ENCODE measurements at regions not wholly inside any gene's neighbourhood (a gene's known extent, or its start where the extent isn't known, plus 50 kb on each side); places are given as distances from the start of the nearest gene placed in this dataset.

DNA sequence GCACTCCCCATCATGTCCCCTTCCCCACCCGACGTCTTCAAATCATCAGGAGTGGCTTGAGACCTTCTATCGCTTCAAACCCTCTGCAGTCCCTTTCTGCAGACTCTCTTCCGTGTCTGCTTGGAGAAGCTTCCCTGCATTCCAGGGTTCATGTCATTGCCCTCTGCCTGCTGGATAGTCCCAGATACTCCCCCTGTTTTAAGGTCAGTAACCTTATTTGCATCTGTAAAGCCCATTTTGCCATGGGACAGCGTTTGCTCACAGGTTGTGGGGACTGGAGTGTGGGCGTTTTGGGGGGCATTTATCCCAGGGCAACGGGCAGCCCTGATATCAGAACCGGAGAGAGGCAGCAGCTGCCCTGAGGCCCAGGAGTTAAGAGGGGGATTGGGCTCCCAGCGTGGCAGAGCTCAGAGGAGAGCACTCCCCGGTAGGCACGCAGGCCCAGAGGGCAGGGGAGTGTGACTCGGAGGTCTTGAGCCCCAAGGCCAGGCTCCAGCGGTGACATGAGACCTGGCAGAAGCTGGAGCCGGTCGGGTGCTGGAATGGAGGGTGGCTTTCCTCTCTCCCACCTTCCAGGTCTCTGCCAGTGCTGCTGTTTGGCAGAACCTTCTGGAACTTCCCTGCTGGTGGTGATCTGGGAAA lies 73.8 kb downstream of the RTP5 start:
- Histone ChIP-seq H3K9ac (ENCODE audit: extremely low read depth, low read length, poor library complexity, severe bottlenecking) (no peak overlapping the region), H3K4me1 (ENCODE audit: control insufficient read depth, insufficient read depth, low read length) (no peaks in the 10 kb centered on the region), H3K27ac (ENCODE audit: low read depth, low read length) (no peak overlapping the region), H3K36me3 (ENCODE audit: control insufficient read depth, insufficient read depth, low read length) (no peaks in the 10 kb centered on the region), H3K27me3 (ENCODE audit: control insufficient read depth, insufficient read depth, low read length, poor library complexity, severe bottlenecking) (no peaks in the 10 kb centered on the region), H3K9me3 (ENCODE audit: control insufficient read depth, low read length) (peaks cover 10% of the 10 kb centered on the region), H3K4me3 (ENCODE audit: low read length) (no peak overlapping the region)
- no peak for TF ChIP-seq CTCF (conservative IDR thresholded peaks at IDR 0.05)
- H3K27me3 Mint-ChIP-seq (ENCODE audit: insufficient read depth) = peaks cover 26% of the 10 kb centered on the region
- H3K9me3 Mint-ChIP-seq = peaks cover 14% of the 10 kb centered on the region
- 77 to 82% methylated on average over 12 to 15 of the region's 15 CpGs for WGBS, 2 experiments (ENCODE audit: insufficient coverage in 1 of 2, insufficient read length in 1 of 2)
- peak; percentile 28 for DNase-seq
- H3K4me3 Mint-ChIP-seq = no peak overlapping the region
- no peaks in the 10 kb centered on the region for H3K36me3 Mint-ChIP-seq (ENCODE audit: low read depth)
- no peak overlapping the region for H3K27ac Mint-ChIP-seq
- H3K4me1 Mint-ChIP-seq = no peaks in the 10 kb centered on the region

GRCh38 chr2:241943961-241944575 lies 74.5 kb downstream of the RTP5 start:
- H3K36me3 Mint-ChIP-seq (ENCODE audit: low read depth) = no peaks in the 10 kb centered on the region
- WGBS, 2 experiments (ENCODE audit: insufficient coverage in 1 of 2, insufficient read length in 1 of 2) = 87% methylated on average over 12 to 17 of the region's 17 CpGs
- H3K9ac ChIP-seq (ENCODE audit: extremely low read depth, low read length, poor library complexity, severe bottlenecking) = no peak overlapping the region
- H3K27ac ChIP-seq (ENCODE audit: low read depth, low read length) = no peak overlapping the region
- H3K9me3 Mint-ChIP-seq = peaks cover 11% of the 10 kb centered on the region
- no peak overlapping the region for H3K27ac Mint-ChIP-seq
- H3K27me3 ChIP-seq (ENCODE audit: control insufficient read depth, insufficient read depth, low read length, poor library complexity, severe bottlenecking) = no peaks in the 10 kb centered on the region
- no peaks in the 10 kb centered on the region for H3K36me3 ChIP-seq (ENCODE audit: control insufficient read depth, insufficient read depth, low read length)
- no peaks in the 10 kb centered on the region for H3K4me1 Mint-ChIP-seq
- H3K4me3 Mint-ChIP-seq = no peak overlapping the region
- no peak overlapping the region for H3K4me3 ChIP-seq (ENCODE audit: low read length)
- peaks cover 10% of the 10 kb centered on the region for H3K9me3 ChIP-seq (ENCODE audit: control insufficient read depth, low read length)
- no peak for TF ChIP-seq CTCF (conservative IDR thresholded peaks at IDR 0.05)
- peaks cover 24% of the 10 kb centered on the region for H3K27me3 Mint-ChIP-seq (ENCODE audit: insufficient read depth)
- peak; percentile 6 for DNase-seq
- H3K4me1 ChIP-seq (ENCODE audit: control insufficient read depth, insufficient read depth, low read length) = no peaks in the 10 kb centered on the region

GRCh38 chr2:241944821-241945220 lies 75.3 kb downstream of the RTP5 start:
- Histone ChIP-seq H3K36me3 (ENCODE audit: control insufficient read depth, insufficient read depth, low read length) (no peaks in the 10 kb centered on the region), H3K9ac (ENCODE audit: extremely low read depth, low read length, poor library complexity, severe bottlenecking) (no peak overlapping the region), H3K4me3 (ENCODE audit: low read length) (no peak overlapping the region), H3K27me3 (ENCODE audit: control insufficient read depth, insufficient read depth, low read length, poor library complexity, severe bottlenecking) (no peaks in the 10 kb centered on the region), H3K9me3 (ENCODE audit: control insufficient read depth, low read length) (peaks cover 7% of the 10 kb centered on the region), H3K27ac (ENCODE audit: low read depth, low read length) (no peak overlapping the region), H3K4me1 (ENCODE audit: control insufficient read depth, insufficient read depth, low read length) (no peaks in the 10 kb centered on the region)
- no peaks in the 10 kb centered on the region for H3K4me1 Mint-ChIP-seq
- no peaks in the 10 kb centered on the region for H3K36me3 Mint-ChIP-seq (ENCODE audit: low read depth)
- H3K27ac Mint-ChIP-seq = no peak overlapping the region
- H3K4me3 Mint-ChIP-seq = no peak overlapping the region
- 91 to 93% methylated on average over 11 to 12 of the region's 12 CpGs for WGBS, 2 experiments (ENCODE audit: insufficient coverage in 1 of 2, insufficient read length in 1 of 2)
- TF ChIP-seq CTCF (conservative IDR thresholded peaks at IDR 0.05) = no peak
- H3K9me3 Mint-ChIP-seq = peaks cover 11% of the 10 kb centered on the region
- peaks cover 28% of the 10 kb centered on the region for H3K27me3 Mint-ChIP-seq (ENCODE audit: insufficient read depth)
- peak; percentile 9 for DNase-seq

Measured in endodermal cell (in vitro differentiated cells).